Mesothelial cell of epicardium (in vitro differentiated cells): ENCODE measurements at regions not wholly inside any gene's neighbourhood (a gene's known extent, or its start where the extent isn't known, plus 50 kb on each side); places are given as distances from the start of the nearest gene placed in this dataset.

ENCODE experiments used
- DNase-seq, 2 experiments: peaks; one replicate each; pipeline ENCODE4 v3.0.0; 2021; ENCODE audit warnings: low spot score in 2 of 2; ENCODE audit not compliant: unreplicated experiment in 2 of 2
- H3K27ac Mint-ChIP-seq: 2 replicates; pipeline ENCODE4 v1.8.0; 2021; ENCODE audit warnings: mixed read lengths
- H3K27me3 Mint-ChIP-seq: 2 replicates; pipeline ENCODE4 v1.8.0; 2021; ENCODE audit warnings: low read depth, mixed read lengths
- H3K36me3 Mint-ChIP-seq: 2 replicates; pipeline ENCODE4 v1.8.0; 2021; ENCODE audit warnings: mixed read lengths
- H3K4me1 Mint-ChIP-seq: 2 replicates; pipeline ENCODE4 v1.8.0; 2021; ENCODE audit warnings: mixed read lengths
- H3K4me3 Mint-ChIP-seq: 2 replicates; pipeline ENCODE4 v1.8.0; 2021; ENCODE audit warnings: mild to moderate bottlenecking, moderate library complexity, mixed read lengths
- H3K9me3 Mint-ChIP-seq: 2 replicates; pipeline ENCODE4 v1.8.0; 2021; ENCODE audit warnings: mixed read lengths
- CTCF ChIP-seq: fragments of 200-600 bp; sonication (generic); IDR thresholded peaks from one replicate; pipeline ENCODE4 v1.5.0; 2021; ENCODE audit warnings: antibody characterized with exemption; ENCODE audit not compliant: unreplicated experiment

- no peak overlapping the region for H3K4me3 Mint-ChIP-seq
- H3K4me1 Mint-ChIP-seq: peaks cover 6% of the 10 kb centered on the region
- peaks cover 24% of the 10 kb centered on the region for H3K9me3 Mint-ChIP-seq
- H3K36me3 Mint-ChIP-seq: peaks cover 19% of the 10 kb centered on the region
- no peaks in the 10 kb centered on the region for H3K27me3 Mint-ChIP-seq
- DNase-seq: no peak
- no peak overlapping the region for H3K27ac Mint-ChIP-seq
- no peak for TF ChIP-seq CTCF
Measured at GRCh38 chr2:39524061-39524460, 87.0 kb upstream of the MAP4K3 start.

- Mint-ChIP-seq H3K4me1 (peaks cover 6% of the 10 kb centered on the region), H3K9me3 (peaks cover 23% of the 10 kb centered on the region), H3K4me3 (no peak overlapping the region), H3K36me3 (peaks cover 18% of the 10 kb centered on the region), H3K27ac (no peak overlapping the region), H3K27me3 (no peaks in the 10 kb centered on the region)
- no peak for DNase-seq
- no peak for TF ChIP-seq CTCF
Measured at GRCh38 chr2:39524756-39525635, 87.9 kb upstream of the MAP4K3 start.

- Mint-ChIP-seq H3K9me3 (peaks cover 17% of the 10 kb centered on the region), H3K27me3 (no peaks in the 10 kb centered on the region), H3K4me3 (no peak overlapping the region), H3K27ac (no peak overlapping the region), H3K4me1 (peaks cover 11% of the 10 kb centered on the region), H3K36me3 (peaks cover 14% of the 10 kb centered on the region)
- no peak for DNase-seq
- no peak for TF ChIP-seq CTCF
Measured at GRCh38 chr2:39525636-39526412, 88.7 kb upstream of the MAP4K3 start.

GRCh38 chr2:39528701-39529100 lies 91.6 kb upstream of the MAP4K3 start:
- Mint-ChIP-seq H3K4me3 (no peak overlapping the region), H3K27ac (no peak overlapping the region), H3K36me3 (no peaks in the 10 kb centered on the region), H3K4me1 (peaks cover 9% of the 10 kb centered on the region), H3K27me3 (no peaks in the 10 kb centered on the region), H3K9me3 (no peaks in the 10 kb centered on the region)
- DNase-seq: no peak
- no peak for TF ChIP-seq CTCF

GRCh38 chr2:39529836-39530235 lies 92.8 kb upstream of the MAP4K3 start:
- no peak for DNase-seq
- Mint-ChIP-seq H3K36me3 (no peaks in the 10 kb centered on the region), H3K27me3 (no peaks in the 10 kb centered on the region), H3K27ac (no peak overlapping the region), H3K9me3 (no peaks in the 10 kb centered on the region), H3K4me3 (no peak overlapping the region), H3K4me1 (peaks cover 15% of the 10 kb centered on the region)
- no peak for TF ChIP-seq CTCF
